HCT116 (cell line): ENCODE measurements at regions not wholly inside any gene's neighbourhood (a gene's known extent, or its start where the extent isn't known, plus 50 kb on each side); places are given as distances from the start of the nearest gene placed in this dataset.

Source experiments
- FOSL1 ChIP-seq: IDR thresholded peaks from 2 replicates; pipeline ENCODE4 v1.6.1; 2012; ENCODE audit warnings: low read depth
- JUND ChIP-seq: IDR thresholded peaks from 2 replicates; pipeline ENCODE4 v1.6.1; 2012
- SP1 ChIP-seq: IDR thresholded peaks from 2 replicates; pipeline ENCODE4 v1.6.1; 2012; ENCODE audit warnings: low read depth
- TF ChIP-seq, protein P1 (sequence below), 3 experiments: fragments of 200-600 bp in 1 of 3; sonication (generic) in 1 of 3; IDR thresholded peaks in 2 of 3; conservative IDR thresholded peaks in 1 of 3; 2 replicates each; pipeline ENCODE4 v1.5.1; 2012 to 2017; ENCODE audit warnings: low read depth in 2 of 3, low read length in 2 of 3, antibody characterized with exemption in 1 of 3, borderline replicate concordance in 1 of 3, control low read depth in 1 of 3, mild to moderate bottlenecking in 1 of 3, mixed read lengths in 1 of 3, mixed run types in 1 of 3, moderate library complexity in 1 of 3; ENCODE audit not compliant: insufficient read depth in 1 of 3

DNA sequence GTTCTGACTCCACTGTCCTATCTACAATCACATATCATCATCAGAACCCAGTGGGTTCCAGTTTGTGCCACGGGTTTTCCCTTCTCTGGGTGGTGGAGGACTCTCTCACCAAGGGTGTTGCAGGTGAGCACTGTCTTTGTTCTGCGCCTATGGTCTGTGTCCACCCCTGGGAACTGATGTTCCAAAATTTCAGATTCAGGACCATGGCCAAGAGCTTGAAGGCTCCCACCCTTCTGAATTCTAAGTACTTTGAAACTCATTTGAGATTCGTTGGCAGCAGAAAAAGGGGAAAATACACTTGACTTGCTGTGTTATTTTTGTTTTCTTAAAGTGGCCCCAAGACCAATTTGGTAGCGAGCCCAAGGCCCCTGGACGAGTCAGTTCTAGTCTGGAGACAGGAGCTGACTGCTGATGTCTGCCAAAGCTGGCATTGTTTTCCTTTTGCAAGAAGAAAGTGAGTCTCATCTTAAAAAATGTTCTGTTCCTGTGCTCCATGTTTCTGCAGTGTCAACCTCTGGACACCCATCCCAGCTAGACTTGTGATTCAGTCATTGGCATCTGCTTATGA, 310.9 kb downstream of the HAPSTR1 start:
- no peak for TF ChIP-seq SP1
- TF ChIP-seq, protein P1, sequence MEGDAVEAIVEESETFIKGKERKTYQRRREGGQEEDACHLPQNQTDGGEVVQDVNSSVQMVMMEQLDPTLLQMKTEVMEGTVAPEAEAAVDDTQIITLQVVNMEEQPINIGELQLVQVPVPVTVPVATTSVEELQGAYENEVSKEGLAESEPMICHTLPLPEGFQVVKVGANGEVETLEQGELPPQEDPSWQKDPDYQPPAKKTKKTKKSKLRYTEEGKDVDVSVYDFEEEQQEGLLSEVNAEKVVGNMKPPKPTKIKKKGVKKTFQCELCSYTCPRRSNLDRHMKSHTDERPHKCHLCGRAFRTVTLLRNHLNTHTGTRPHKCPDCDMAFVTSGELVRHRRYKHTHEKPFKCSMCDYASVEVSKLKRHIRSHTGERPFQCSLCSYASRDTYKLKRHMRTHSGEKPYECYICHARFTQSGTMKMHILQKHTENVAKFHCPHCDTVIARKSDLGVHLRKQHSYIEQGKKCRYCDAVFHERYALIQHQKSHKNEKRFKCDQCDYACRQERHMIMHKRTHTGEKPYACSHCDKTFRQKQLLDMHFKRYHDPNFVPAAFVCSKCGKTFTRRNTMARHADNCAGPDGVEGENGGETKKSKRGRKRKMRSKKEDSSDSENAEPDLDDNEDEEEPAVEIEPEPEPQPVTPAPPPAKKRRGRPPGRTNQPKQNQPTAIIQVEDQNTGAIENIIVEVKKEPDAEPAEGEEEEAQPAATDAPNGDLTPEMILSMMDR (IDR thresholded peaks at IDR 0.05 in 2 of 3, conservative IDR thresholded peaks at IDR 0.05 in 1 of 3; ENCODE audit: borderline replicate concordance in 1 of 3, insufficient read depth in 1 of 3, low read depth in 2 of 3, low read length in 2 of 3), result no peak
- TF ChIP-seq FOSL1, result no peak
- no peak for TF ChIP-seq JUND
